ENCODE measurements at regions not wholly inside any gene's neighbourhood (a gene's known extent, or its start where the extent isn't known, plus 50 kb on each side); places are given as distances from the start of the nearest gene placed in this dataset.

DNA sequence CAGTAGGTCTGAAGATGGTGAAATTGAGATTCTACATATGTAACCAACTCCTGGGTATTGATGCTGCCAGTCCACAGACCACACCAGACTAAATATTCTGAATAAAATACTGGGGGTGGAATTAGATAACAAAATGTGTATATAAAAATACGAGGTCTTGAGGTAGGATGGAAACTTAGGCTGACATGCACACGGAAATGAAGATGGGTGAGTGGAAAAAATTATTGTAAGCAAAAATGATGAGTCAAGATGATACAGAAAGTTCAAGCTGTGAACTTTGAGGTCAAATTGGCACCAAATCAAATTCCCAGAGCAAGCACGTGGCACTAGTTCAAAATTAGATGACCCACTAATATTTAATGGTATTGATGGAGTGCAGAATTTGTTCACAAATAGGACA, 713.4 kb upstream of the ACO1 start:
- Histone ChIP-seq H3K27me3 (ENCODE audit: insufficient read depth, low read length) (no peaks in the 10 kb centered on the region), H2AFZ (ENCODE audit: low read length) (no peak overlapping the region), H3K4me3 (ENCODE audit: low read depth, low read length, poor library complexity, severe bottlenecking) (no peak overlapping the region), H3K9me2 (ENCODE audit: low read depth, low read length) (no peaks in the 10 kb centered on the region), H3K9ac (ENCODE audit: low read length) (no peak overlapping the region), H3F3A (ENCODE audit: insufficient read depth, low read length) (no peaks in the 10 kb centered on the region), H3K4me2 (ENCODE audit: low read length) (no peak overlapping the region), H3K79me2 (ENCODE audit: insufficient read depth, low read length) (no peaks in the 10 kb centered on the region), H3K9me3 (ENCODE audit: low read length) (no peaks in the 10 kb centered on the region), H3K27ac (ENCODE audit: low read depth, low read length, poor library complexity, severe bottlenecking) (no peak overlapping the region), H3K4me1 (ENCODE audit: insufficient read depth, low read length, severe bottlenecking) (no peaks in the 10 kb centered on the region), H4K20me1 (ENCODE audit: insufficient read depth, low read length) (no peaks in the 10 kb centered on the region), H3K36me3 (ENCODE audit: insufficient read depth, low read length) (no peaks in the 10 kb centered on the region)
- TF ChIP-seq CTCF (IDR thresholded peaks at IDR 0.05; ENCODE audit: low read length) (no peak), EZH2 (IDR thresholded peaks at IDR 0.05; ENCODE audit: borderline replicate concordance, low read length) (no peak)

DNA sequence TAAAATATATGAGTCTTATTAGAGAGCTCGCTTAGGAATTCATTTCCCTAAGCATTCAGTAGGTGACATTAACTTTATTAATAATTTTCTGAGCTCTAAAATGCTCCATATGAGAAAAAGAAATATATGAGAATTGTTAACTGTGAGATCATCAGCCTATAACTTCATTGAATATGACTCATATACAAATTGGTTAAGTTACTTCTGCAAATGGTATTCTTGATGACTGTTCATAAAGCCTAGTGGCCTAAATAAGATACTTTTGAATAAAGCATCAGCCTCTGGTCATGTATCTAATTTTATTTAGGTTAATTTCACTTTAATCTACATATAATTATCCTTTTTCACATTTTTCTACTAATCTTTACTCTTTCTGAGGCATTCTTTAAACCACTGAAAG, 710.2 kb upstream of the ACO1 start:
- Histone ChIP-seq H3K36me3 (ENCODE audit: insufficient read depth, low read length) (no peaks in the 10 kb centered on the region), H3K4me1 (ENCODE audit: insufficient read depth, low read length, severe bottlenecking) (no peaks in the 10 kb centered on the region), H3K4me2 (ENCODE audit: low read length) (no peak overlapping the region), H3K9me2 (ENCODE audit: low read depth, low read length) (no peaks in the 10 kb centered on the region), H3K9me3 (ENCODE audit: low read length) (no peaks in the 10 kb centered on the region), H2AFZ (ENCODE audit: low read length) (no peak overlapping the region), H3K27ac (ENCODE audit: low read depth, low read length, poor library complexity, severe bottlenecking) (no peak overlapping the region), H3F3A (ENCODE audit: insufficient read depth, low read length) (no peaks in the 10 kb centered on the region), H3K4me3 (ENCODE audit: low read depth, low read length, poor library complexity, severe bottlenecking) (no peak overlapping the region), H3K79me2 (ENCODE audit: insufficient read depth, low read length) (no peaks in the 10 kb centered on the region), H3K27me3 (ENCODE audit: insufficient read depth, low read length) (no peaks in the 10 kb centered on the region), H4K20me1 (ENCODE audit: insufficient read depth, low read length) (no peaks in the 10 kb centered on the region), H3K9ac (ENCODE audit: low read length) (no peak overlapping the region)
- TF ChIP-seq CTCF (IDR thresholded peaks at IDR 0.05; ENCODE audit: low read length) (no peak), EZH2 (IDR thresholded peaks at IDR 0.05; ENCODE audit: borderline replicate concordance, low read length) (no peak)

- Histone ChIP-seq H3K4me1 (ENCODE audit: insufficient read depth, low read length, severe bottlenecking) (no peaks in the 10 kb centered on the region), H4K20me1 (ENCODE audit: insufficient read depth, low read length) (no peaks in the 10 kb centered on the region), H3K27ac (ENCODE audit: low read depth, low read length, poor library complexity, severe bottlenecking) (no peak overlapping the region), H3K79me2 (ENCODE audit: insufficient read depth, low read length) (no peaks in the 10 kb centered on the region), H2AFZ (ENCODE audit: low read length) (no peak overlapping the region), H3K4me3 (ENCODE audit: low read depth, low read length, poor library complexity, severe bottlenecking) (no peak overlapping the region), H3F3A (ENCODE audit: insufficient read depth, low read length) (no peaks in the 10 kb centered on the region), H3K9me3 (ENCODE audit: low read length) (no peaks in the 10 kb centered on the region), H3K27me3 (ENCODE audit: insufficient read depth, low read length) (no peaks in the 10 kb centered on the region), H3K9ac (ENCODE audit: low read length) (no peak overlapping the region), H3K9me2 (ENCODE audit: low read depth, low read length) (no peaks in the 10 kb centered on the region), H3K4me2 (ENCODE audit: low read length) (no peak overlapping the region), H3K36me3 (ENCODE audit: insufficient read depth, low read length) (no peaks in the 10 kb centered on the region)
- TF ChIP-seq CTCF (IDR thresholded peaks at IDR 0.05; ENCODE audit: low read length) = no peak
- TF ChIP-seq EZH2 (IDR thresholded peaks at IDR 0.05; ENCODE audit: borderline replicate concordance, low read length) = no peak
Measured at GRCh38 chr9:31677415-31677814, 707.0 kb upstream of the ACO1 start.
